Smooth muscle cell (in vitro differentiated cells): ENCODE measurements at regions not wholly inside any gene's neighbourhood (a gene's known extent, or its start where the extent isn't known, plus 50 kb on each side); places are given as distances from the start of the nearest gene placed in this dataset.
"Not testable (repeated sequence)": the region's sequence is repeated elsewhere in the genome, so short reads cannot be mapped to it uniquely, and the experiment has no call there.

Experiments used
- DNase-seq: peaks from one replicate; lab custom pipeline; 2025; ENCODE audit not compliant: unreplicated experiment; lab: John Stamatoyannopoulos, UW
- H2AFZ ChIP-seq: fragments of 200-600 bp; sonication (generic); 2 replicates; pipeline ENCODE4 v1.6.0; 2016; ENCODE audit warnings: antibody characterized with exemption, low read depth, mild to moderate bottlenecking
- H3F3A ChIP-seq: fragments of 200-600 bp; sonication (generic); 2 replicates; pipeline ENCODE4 v1.6.0; 2017; ENCODE audit warnings: antibody characterized with exemption, low read depth
- H3K27ac ChIP-seq: fragments of 200-600 bp; sonication (generic); 2 replicates; pipeline ENCODE4 v1.5.1; 2016; ENCODE audit warnings: low read depth, mild to moderate bottlenecking
- H3K27me3 ChIP-seq: fragments of 200-600 bp; sonication (generic); 2 replicates; pipeline ENCODE4 v1.6.1; 2016; ENCODE audit warnings: low read depth, mild to moderate bottlenecking
- H3K36me3 ChIP-seq: fragments of 200-600 bp; sonication (generic); 2 replicates; pipeline ENCODE4 v1.5.1; 2016; ENCODE audit warnings: low read depth
- H3K4me1 ChIP-seq: fragments of 200-600 bp; sonication (generic); 2 replicates; pipeline ENCODE4 v1.5.1; 2016; ENCODE audit warnings: low read depth
- H3K4me2 ChIP-seq: fragments of 200-600 bp; sonication (generic); 2 replicates; pipeline ENCODE4 v1.6.0; 2016; ENCODE audit warnings: mild to moderate bottlenecking
- H3K4me3 ChIP-seq: fragments of 200-600 bp; sonication (generic); 2 replicates; pipeline ENCODE4 v1.5.1; 2016; ENCODE audit warnings: mild to moderate bottlenecking
- H3K79me2 ChIP-seq: fragments of 200-600 bp; sonication (generic); 2 replicates; pipeline ENCODE4 v1.6.0; 2016; ENCODE audit warnings: low read depth, mild to moderate bottlenecking
- H3K9ac ChIP-seq: fragments of 200-600 bp; sonication (generic); 2 replicates; pipeline ENCODE4 v1.6.0; 2016; ENCODE audit warnings: low read depth
- H3K9me3 ChIP-seq: fragments of 200-600 bp; sonication (generic); replicated peaks from 2 replicates; pipeline ENCODE4 v1.5.1; 2016; ENCODE audit warnings: low read depth
- H4K20me1 ChIP-seq: fragments of 200-600 bp; sonication (generic); 2 replicates; pipeline ENCODE4 v1.6.0; 2016; ENCODE audit warnings: low read depth
- WGBS: methylation state at CpG from one replicate; pipeline ENCODE4 v1.1.7; 2016; ENCODE audit warnings: low lambda C conversion rate; 5-methylcytosine and 5-hydroxymethylcytosine counted together
- TF ChIP-seq, protein P1 (sequence below): fragments of 200-600 bp; sonication (generic); IDR thresholded peaks from 2 replicates; pipeline ENCODE4 v1.5.1; 2017; ENCODE audit warnings: borderline replicate concordance, mild to moderate bottlenecking, antibody characterized with exemption; ENCODE audit not compliant: insufficient read depth, poor library complexity, severe bottlenecking

DNA sequence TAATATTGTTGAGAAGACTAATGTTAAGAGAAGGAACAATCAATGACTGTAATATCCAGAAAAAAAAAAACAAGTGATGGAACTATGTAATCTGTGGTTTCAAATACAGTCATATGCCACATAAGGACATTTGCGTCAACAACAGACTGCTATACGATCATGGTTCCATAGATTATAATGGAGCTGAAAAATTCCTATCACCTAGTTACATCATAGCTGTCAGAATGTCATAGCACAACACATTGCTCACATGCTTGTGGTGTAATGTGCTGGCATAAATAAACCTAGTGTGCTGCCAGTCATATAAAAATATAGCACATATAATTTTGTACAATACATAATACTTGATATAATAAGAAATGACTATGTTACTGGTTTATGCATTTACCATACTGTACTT lies 653.5 kb downstream of the TRHDE start:
- no peaks in the 10 kb centered on the region for H3K79me2 ChIP-seq
- H3K4me1 ChIP-seq: no peaks in the 10 kb centered on the region
- no peaks in the 10 kb centered on the region for H3K36me3 ChIP-seq
- no peak overlapping the region for H3K4me3 ChIP-seq
- H3K9me3 ChIP-seq: no peaks in the 10 kb centered on the region
- 98% methylated on average over 2 of the region's 2 CpGs for WGBS
- H3K4me2 ChIP-seq: no peak overlapping the region
- no peak overlapping the region for H2AFZ ChIP-seq
- no peak overlapping the region for H3K9ac ChIP-seq
- no peak for DNase-seq
- H3F3A ChIP-seq: no peaks in the 10 kb centered on the region
- H3K27me3 ChIP-seq: no peaks in the 10 kb centered on the region
- H4K20me1 ChIP-seq: no peaks in the 10 kb centered on the region
- TF ChIP-seq, protein P1, sequence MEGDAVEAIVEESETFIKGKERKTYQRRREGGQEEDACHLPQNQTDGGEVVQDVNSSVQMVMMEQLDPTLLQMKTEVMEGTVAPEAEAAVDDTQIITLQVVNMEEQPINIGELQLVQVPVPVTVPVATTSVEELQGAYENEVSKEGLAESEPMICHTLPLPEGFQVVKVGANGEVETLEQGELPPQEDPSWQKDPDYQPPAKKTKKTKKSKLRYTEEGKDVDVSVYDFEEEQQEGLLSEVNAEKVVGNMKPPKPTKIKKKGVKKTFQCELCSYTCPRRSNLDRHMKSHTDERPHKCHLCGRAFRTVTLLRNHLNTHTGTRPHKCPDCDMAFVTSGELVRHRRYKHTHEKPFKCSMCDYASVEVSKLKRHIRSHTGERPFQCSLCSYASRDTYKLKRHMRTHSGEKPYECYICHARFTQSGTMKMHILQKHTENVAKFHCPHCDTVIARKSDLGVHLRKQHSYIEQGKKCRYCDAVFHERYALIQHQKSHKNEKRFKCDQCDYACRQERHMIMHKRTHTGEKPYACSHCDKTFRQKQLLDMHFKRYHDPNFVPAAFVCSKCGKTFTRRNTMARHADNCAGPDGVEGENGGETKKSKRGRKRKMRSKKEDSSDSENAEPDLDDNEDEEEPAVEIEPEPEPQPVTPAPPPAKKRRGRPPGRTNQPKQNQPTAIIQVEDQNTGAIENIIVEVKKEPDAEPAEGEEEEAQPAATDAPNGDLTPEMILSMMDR: no peak
- no peak overlapping the region for H3K27ac ChIP-seq

DNA sequence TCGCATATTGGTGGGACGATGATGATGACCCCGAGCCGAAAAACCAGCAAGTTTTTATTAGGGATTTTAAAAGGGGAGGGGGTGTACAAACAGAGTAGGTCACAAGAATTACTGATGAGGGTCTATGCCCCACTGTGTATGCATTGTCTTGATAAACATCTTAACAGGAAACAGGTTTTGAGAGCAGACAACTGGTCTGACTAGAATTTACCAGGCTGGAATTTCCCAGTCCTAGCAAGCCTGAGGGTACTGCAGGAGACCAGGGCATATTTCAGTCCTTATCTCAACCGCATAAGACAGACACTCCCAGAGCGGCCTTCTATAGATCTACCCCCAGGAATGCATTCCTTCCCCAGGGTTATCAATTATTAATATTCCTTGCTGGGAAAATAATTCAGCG lies 659.7 kb downstream of the TRHDE start:
- not testable (repeated sequence) for H3K79me2 ChIP-seq

DNA sequence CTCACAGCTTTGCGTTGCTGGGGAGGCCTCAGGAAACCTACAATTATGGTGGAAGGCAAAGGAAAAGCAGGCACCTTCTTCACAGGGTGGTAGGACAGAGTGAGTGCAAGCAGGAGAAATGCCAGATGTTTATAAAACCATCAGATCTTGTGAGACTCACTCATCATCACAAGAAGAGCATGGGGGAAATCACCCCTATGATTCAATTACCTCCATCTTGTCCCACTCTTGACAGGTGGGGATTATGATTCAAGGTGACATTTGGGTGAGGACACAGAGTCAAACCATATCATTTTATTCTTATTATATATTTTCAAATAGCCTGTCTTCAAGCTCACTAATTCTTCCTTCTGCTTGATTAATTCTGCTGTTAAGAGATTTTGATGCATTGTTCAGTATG lies 665.3 kb downstream of the TRHDE start:
- H3K4me3 ChIP-seq: no peak overlapping the region
- no peaks in the 10 kb centered on the region for H3F3A ChIP-seq
- no peak overlapping the region for H3K27ac ChIP-seq
- no peak overlapping the region for H3K9ac ChIP-seq
- H3K36me3 ChIP-seq: no peaks in the 10 kb centered on the region
- H3K79me2 ChIP-seq: no peaks in the 10 kb centered on the region
- no peaks in the 10 kb centered on the region for H3K27me3 ChIP-seq
- no peaks in the 10 kb centered on the region for H3K9me3 ChIP-seq
- H4K20me1 ChIP-seq: no peaks in the 10 kb centered on the region
- no peaks in the 10 kb centered on the region for H3K4me1 ChIP-seq
- H3K4me2 ChIP-seq: no peak overlapping the region
- WGBS: 77% methylated on average over 1 of the region's 1 CpG
- TF ChIP-seq, protein P1: no peak
- DNase-seq: no peak
- no peak overlapping the region for H2AFZ ChIP-seq

More for the DNA sequence above, 659.7 kb downstream of the TRHDE start:
- H3K4me1 ChIP-seq, H3K4me2 ChIP-seq, H3K9me3 ChIP-seq, H2AFZ ChIP-seq, H4K20me1 ChIP-seq, H3K9ac ChIP-seq, H3K27ac ChIP-seq, H3K4me3 ChIP-seq, DNase-seq, H3K36me3 ChIP-seq, H3K27me3 ChIP-seq, H3F3A ChIP-seq: not testable (repeated sequence)
- 86% methylated on average over 7 of the region's 7 CpGs for WGBS

DNA sequence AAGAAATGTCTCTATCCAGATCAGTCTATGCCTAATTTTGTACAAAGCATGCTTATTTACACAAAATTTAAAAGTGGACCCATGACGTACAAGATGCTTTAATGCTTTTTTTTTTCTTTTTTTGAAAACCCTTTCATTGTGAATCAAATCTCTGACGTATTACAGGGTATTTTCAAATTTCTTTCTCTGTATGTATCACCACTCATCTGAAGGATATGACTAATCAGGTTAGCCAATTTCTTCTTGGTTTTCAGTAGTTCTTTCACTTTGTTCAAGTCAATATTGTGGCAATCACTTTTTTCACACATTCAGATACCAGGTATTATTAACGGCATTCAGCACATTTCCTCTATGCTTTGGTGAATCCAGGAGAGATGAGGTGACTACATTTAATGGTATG lies 685.3 kb downstream of the TRHDE start:
- no peaks in the 10 kb centered on the region for H3K36me3 ChIP-seq
- no peaks in the 10 kb centered on the region for H3K4me1 ChIP-seq
- peak overlapping the region; percentile 45 for H2AFZ ChIP-seq
- no peak overlapping the region for H3K4me3 ChIP-seq
- H3F3A ChIP-seq: no peaks in the 10 kb centered on the region
- no peaks in the 10 kb centered on the region for H4K20me1 ChIP-seq
- no peak overlapping the region for H3K9ac ChIP-seq
- no peaks in the 10 kb centered on the region for H3K79me2 ChIP-seq
- DNase-seq: no peak
- H3K27me3 ChIP-seq: no peaks in the 10 kb centered on the region
- no peaks in the 10 kb centered on the region for H3K9me3 ChIP-seq
- peak overlapping the region; percentile 42 for H3K27ac ChIP-seq
- TF ChIP-seq, protein P1: no peak
- WGBS: 83% methylated on average over 3 of the region's 3 CpGs
- peak overlapping the region; percentile 24 for H3K4me2 ChIP-seq
